MM.1S (cell line): ENCODE measurements at regions not wholly inside any gene's neighbourhood (a gene's known extent, or its start where the extent isn't known, plus 50 kb on each side); places are given as distances from the start of the nearest gene placed in this dataset.

Experiments used
- CTCF ChIP-seq: fragments of 300-600 bp; sonication (generic); IDR thresholded peaks from 2 replicates; pipeline ENCODE4 v1.5.1; 2016; ENCODE audit warnings: antibody characterized with exemption, low read length, mixed read lengths
- EZH2 ChIP-seq: fragments of 300-600 bp; sonication (generic); optimal IDR thresholded peaks from 2 replicates; pipeline ENCODE3; 2017; ENCODE audit warnings: low read depth, mild to moderate bottlenecking, antibody characterized with exemption, low read length, mixed read lengths
- EZH2phosphoT487 ChIP-seq: fragments of 300-600 bp; sonication (generic); IDR thresholded peaks from 2 replicates; pipeline ENCODE4 v1.6.1; 2018; ENCODE audit warnings: antibody characterized with exemption, low read length

DNA sequence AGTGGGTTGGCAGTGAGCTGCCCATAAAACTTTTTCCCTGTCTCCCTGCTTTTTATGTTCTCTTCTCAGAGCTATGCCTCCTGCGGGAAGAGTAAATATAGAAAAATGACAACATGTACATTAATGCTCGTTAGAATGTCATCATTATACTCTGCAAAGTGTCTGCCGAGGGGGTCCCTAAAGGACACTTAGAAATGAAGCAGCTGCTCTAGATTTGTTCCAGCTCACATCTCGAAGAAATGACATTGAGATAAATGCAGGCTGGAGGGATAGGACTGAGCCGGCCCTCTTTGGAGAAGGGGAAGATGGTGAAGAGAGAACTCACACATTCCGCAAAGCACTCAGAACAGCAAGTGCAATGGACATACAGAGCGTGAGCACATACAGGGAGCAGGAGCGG lies 240.0 kb downstream of the NXPE2 start:
- TF ChIP-seq EZH2 (no peak), EZH2phosphoT487 (no peak), CTCF (no peak)
